Gastrocnemius medialis (tissue), 4 donors: ENCODE measurements at regions not wholly inside any gene's neighbourhood (a gene's known extent, or its start where the extent isn't known, plus 50 kb on each side); places are given as distances from the start of the nearest gene placed in this dataset.
"Not testable (repeated sequence)": the region's sequence is repeated elsewhere in the genome, so short reads cannot be mapped to it uniquely, and the experiment has no call there.

Source experiments
- ATAC-seq, 2 donors: fragments of 150-250 bp; one replicate each; pipeline ENCODE4 v1.9.1; 2016
- DNase-seq, 2 donors: peaks; one replicate each; pipeline ENCODE4 v3.0.0-alpha.2; 2019
- H3K27ac ChIP-seq, 4 donors: fragments of 200-600 bp; sonication (generic); 1 replicate in 1 of 4; 2 replicates in 3 of 4; pipeline ENCODE4 v1.5.1; 2016 to 2018; ENCODE audit warnings: mild to moderate bottlenecking in 2 of 4, moderate library complexity in 1 of 4
- H3K27me3 ChIP-seq, 3 donors: fragments of 200-600 bp; sonication (generic) in 2 of 3; 1 replicate in 1 of 3; 2 replicates in 2 of 3; pipeline versions ENCODE4 v1.5.1 to v1.6.0; 2016 to 2019; ENCODE audit warnings: mild to moderate bottlenecking in 1 of 3, moderate library complexity in 1 of 3
- H3K36me3 ChIP-seq, 2 donors: fragments of 200-600 bp; sonication (generic) in 1 of 2; one replicate each; pipeline ENCODE4 v1.5.1; 2017 to 2018
- H3K4me1 ChIP-seq, 2 donors: fragments of 200-600 bp; sonication (generic) in 1 of 2; one replicate each; pipeline ENCODE4 v1.5.1; 2016 to 2017; ENCODE audit warnings: mild to moderate bottlenecking in 2 of 2
- H3K4me3 ChIP-seq, 4 donors: fragments of 200-600 bp; sonication (generic) in 3 of 4; 1 replicate in 1 of 4; 2 replicates in 3 of 4; pipeline ENCODE4 v1.5.1; 2016 to 2019; ENCODE audit warnings: mild to moderate bottlenecking in 2 of 4
- H3K9me3 ChIP-seq, 3 donors: fragments of 200-600 bp; sonication (generic) in 2 of 3; 1 replicate in 1 of 3; 2 replicates in 2 of 3; pipeline ENCODE4 v1.5.1; 2016 to 2019
- in situ Hi-C, 4 donors: fragments of 200-750 bp; cut with MboI; loops; one replicate each; pipeline versions ENCODE4 v1.15.0 to v1.8.0; 2017; ENCODE audit warnings: low sequenced_read_pairs in 4 of 4
- intact Hi-C: fragments of 100-400 bp; cut with DNase I; formaldehyde crosslinking; loops from one replicate; pipeline ENCODE4 v1.15.1; 2023; ENCODE audit warnings: low total_unique reads

- H3K36me3 ChIP-seq, H3K4me1 ChIP-seq, H3K27ac ChIP-seq, H3K27me3 ChIP-seq, in situ Hi-C loops, H3K4me3 ChIP-seq, intact Hi-C loops, DNase-seq, ATAC-seq, H3K9me3 ChIP-seq: not testable (repeated sequence)
Observed at GRCh38 chr9:67418496-67419079, 426.2 kb upstream of the SPATA31A3 start.

DNA sequence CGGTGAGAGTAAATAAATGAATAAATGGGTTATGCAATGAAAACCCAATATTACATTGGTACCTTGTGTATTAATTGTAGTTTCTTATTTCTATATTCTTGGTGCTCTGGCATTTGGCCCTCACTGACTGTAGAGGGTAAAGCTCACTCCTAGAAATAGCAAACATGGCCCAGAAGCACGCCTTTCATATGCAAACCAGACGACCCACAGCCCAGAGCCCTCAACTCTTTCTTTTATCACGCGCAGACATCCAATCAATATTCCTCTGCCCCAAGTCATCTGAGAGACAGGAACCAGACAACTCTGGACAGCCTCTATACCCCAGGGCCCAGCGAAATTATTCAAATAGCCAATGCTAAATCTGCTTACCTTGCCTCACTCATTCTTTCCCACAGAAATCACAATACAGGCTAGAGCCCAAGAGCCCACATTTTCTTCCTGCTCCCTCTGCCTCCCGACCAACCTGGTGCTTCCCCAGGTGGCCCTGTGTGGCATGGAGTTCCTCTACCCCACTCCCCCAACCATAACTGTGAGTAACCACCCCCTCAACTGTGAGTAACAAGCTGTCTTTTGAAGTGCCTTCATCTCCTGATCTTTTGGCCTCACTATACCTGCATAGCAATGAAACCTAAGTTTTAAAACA is 425.1 kb upstream of the SPATA31A3 start:
- intact Hi-C loops, H3K9me3 ChIP-seq, H3K36me3 ChIP-seq, ATAC-seq, H3K4me3 ChIP-seq, H3K27me3 ChIP-seq, DNase-seq, H3K27ac ChIP-seq, H3K4me1 ChIP-seq, in situ Hi-C loops: not testable (repeated sequence)

- H3K36me3 ChIP-seq, DNase-seq, H3K27ac ChIP-seq, H3K9me3 ChIP-seq, H3K4me3 ChIP-seq, H3K4me1 ChIP-seq, H3K27me3 ChIP-seq, intact Hi-C loops, in situ Hi-C loops, ATAC-seq: not testable (repeated sequence)
Observed at GRCh38 chr9:67416639-67417038, 424.3 kb upstream of the SPATA31A3 start.

DNA sequence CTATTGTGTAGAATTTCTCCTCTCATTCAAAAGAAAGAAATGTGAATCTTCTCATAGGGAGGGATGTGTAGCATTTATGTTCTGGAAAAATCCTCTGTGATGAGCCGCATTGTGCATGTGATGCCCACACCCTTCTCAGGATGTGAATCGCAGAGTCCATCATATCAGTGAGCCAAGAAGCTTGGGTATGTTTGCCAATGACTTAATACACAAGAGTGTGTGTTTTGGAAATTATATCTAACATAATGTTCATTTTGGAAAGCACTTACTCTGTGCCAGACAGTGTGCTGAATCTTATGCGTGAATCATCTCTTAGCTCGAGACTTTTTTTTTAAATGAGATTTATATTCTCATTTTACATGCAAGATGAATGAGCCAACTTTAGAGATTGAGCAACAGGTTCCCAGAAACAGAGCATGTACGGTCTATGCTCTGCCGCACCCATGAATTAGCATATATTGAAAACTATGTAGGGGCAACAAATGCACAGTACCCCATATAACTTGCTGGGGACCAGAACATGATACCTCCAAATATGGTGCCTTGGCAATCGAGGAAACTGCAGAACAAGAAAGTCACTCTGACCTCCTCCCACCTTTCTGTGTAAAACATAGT is 418.4 kb upstream of the SPATA31A3 start:
- H3K4me3 ChIP-seq, H3K27me3 ChIP-seq, H3K36me3 ChIP-seq, intact Hi-C loops, H3K4me1 ChIP-seq, H3K27ac ChIP-seq, DNase-seq, ATAC-seq, H3K9me3 ChIP-seq, in situ Hi-C loops: not testable (repeated sequence)

DNA sequence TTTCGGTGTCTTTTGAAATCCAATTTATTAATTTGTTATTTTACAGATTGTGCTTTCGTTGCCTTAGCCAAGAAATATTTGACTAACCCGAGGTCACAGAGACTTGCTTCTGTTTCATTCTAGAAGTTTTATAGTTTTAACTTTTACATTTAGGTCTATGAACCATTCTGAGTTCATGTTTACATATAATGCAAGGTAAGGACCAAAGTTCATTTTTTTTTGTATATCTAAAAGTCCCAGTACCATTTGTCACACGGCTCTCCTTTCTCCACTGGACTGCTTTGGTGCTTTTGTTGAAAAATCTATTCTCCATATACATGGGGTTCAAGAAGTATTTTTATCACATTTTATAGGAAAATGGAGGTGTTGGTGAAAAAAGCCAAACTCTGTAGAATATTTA is 411.4 kb upstream of the SPATA31A3 start:
- H3K27me3 ChIP-seq, H3K4me1 ChIP-seq, H3K4me3 ChIP-seq, ATAC-seq, DNase-seq, in situ Hi-C loops, H3K36me3 ChIP-seq, H3K27ac ChIP-seq, intact Hi-C loops, H3K9me3 ChIP-seq: not testable (repeated sequence)

DNA sequence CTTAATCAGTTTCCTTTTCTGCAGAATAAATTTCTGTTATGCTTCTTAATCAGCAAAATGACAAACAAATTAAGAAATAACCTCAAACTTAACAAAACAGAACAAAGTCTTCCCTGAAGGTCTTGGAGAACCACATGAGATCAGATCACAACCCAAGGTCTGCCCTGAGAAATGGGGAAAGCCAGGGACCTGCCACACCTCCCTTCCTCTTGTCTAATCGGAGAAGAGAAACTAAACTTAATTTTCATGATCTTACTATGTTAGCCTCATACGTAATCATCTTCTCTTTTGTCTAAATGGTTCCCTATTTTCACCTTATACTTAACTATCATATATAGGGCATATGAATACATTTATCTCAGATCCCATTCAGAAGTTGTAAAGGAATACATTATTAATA is 405.4 kb upstream of the SPATA31A3 start:
- in situ Hi-C loops, intact Hi-C loops, H3K27ac ChIP-seq, DNase-seq, H3K4me3 ChIP-seq, H3K4me1 ChIP-seq, ATAC-seq, H3K27me3 ChIP-seq, H3K36me3 ChIP-seq, H3K9me3 ChIP-seq: not testable (repeated sequence)

DNA sequence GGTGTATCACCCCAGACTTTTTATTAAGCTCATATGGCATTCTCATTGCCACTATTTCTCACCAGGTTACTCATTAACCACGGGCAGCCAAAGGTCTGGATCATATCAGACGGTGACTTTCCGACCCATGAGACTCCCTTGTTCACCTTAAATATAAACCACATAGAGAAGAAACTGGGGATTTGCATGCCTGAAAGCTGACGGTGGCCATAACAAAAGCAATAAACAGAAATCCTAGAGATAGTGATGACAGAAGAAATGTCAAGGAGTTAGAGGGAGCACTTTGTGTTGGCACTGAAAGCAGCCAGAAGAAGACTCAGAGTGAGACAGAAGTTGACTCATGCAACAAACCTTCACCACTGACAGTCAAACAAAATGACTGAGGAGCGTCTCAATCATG is 402.4 kb upstream of the SPATA31A3 start:
- ATAC-seq, H3K4me3 ChIP-seq, H3K4me1 ChIP-seq, intact Hi-C loops, DNase-seq, H3K36me3 ChIP-seq, H3K9me3 ChIP-seq, H3K27me3 ChIP-seq, in situ Hi-C loops, H3K27ac ChIP-seq: not testable (repeated sequence)

- ATAC-seq, H3K36me3 ChIP-seq, H3K4me1 ChIP-seq, H3K27me3 ChIP-seq, in situ Hi-C loops, DNase-seq, H3K27ac ChIP-seq, intact Hi-C loops, H3K9me3 ChIP-seq, H3K4me3 ChIP-seq: not testable (repeated sequence)
Observed at GRCh38 chr9:67394038-67394437, 401.7 kb upstream of the SPATA31A3 start.

- DNase-seq, H3K36me3 ChIP-seq, ATAC-seq, intact Hi-C loops, H3K27ac ChIP-seq, H3K9me3 ChIP-seq, H3K27me3 ChIP-seq, in situ Hi-C loops, H3K4me1 ChIP-seq, H3K4me3 ChIP-seq: not testable (repeated sequence)
Observed at GRCh38 chr9:67369664-67370063, 377.3 kb upstream of the SPATA31A3 start.

GRCh38 chr9:67362325-67362724 is 370.0 kb upstream of the SPATA31A3 start:
- H3K9me3 ChIP-seq, H3K36me3 ChIP-seq, H3K4me3 ChIP-seq, DNase-seq, ATAC-seq, intact Hi-C loops, H3K27me3 ChIP-seq, H3K4me1 ChIP-seq, H3K27ac ChIP-seq, in situ Hi-C loops: not testable (repeated sequence)

- H3K27ac ChIP-seq, H3K4me1 ChIP-seq, ATAC-seq, intact Hi-C loops, in situ Hi-C loops, H3K27me3 ChIP-seq, DNase-seq, H3K36me3 ChIP-seq, H3K4me3 ChIP-seq, H3K9me3 ChIP-seq: not testable (repeated sequence)
Observed at GRCh38 chr9:67353961-67354360, 361.6 kb upstream of the SPATA31A3 start.

GRCh38 chr9:67349424-67349759 is 357.0 kb upstream of the SPATA31A3 start:
- H3K4me1 ChIP-seq, H3K36me3 ChIP-seq, H3K9me3 ChIP-seq, DNase-seq, H3K27me3 ChIP-seq, intact Hi-C loops, in situ Hi-C loops, H3K27ac ChIP-seq, ATAC-seq, H3K4me3 ChIP-seq: not testable (repeated sequence)
